T-cell (primary cell): ENCODE measurements at regions not wholly inside any gene's neighbourhood (a gene's known extent, or its start where the extent isn't known, plus 50 kb on each side); places are given as distances from the start of the nearest gene placed in this dataset.
"Not testable (repeated sequence)": the region's sequence is repeated elsewhere in the genome, so short reads cannot be mapped to it uniquely, and the experiment has no call there.

Source experiments
- ATAC-seq, 4 experiments: fragments of 200-7000 bp in 3 of 4; fragments of 150-1000 bp in 1 of 4; cut with Tn5 transposase; replicated peaks in 1 of 4; 1 replicate in 3 of 4; 2 replicates in 1 of 4; pipeline ENCODE4 v1.10.0; 2021; ENCODE audit warnings: moderate library complexity in 3 of 4, mild to moderate bottlenecking in 2 of 4, moderate number of reproducible peaks in 1 of 4
- CTCF ChIA-PET, 2 donors: fragments of 300-600 bp; sonication (Branson Sonifier 250); formaldehyde crosslinking; loops; one replicate each; lab custom pipeline; 2022; ENCODE audit warnings: antibody characterized with exemption in 2 of 2; lab: Charles Lee
- POLR2A ChIA-PET, 2 donors: fragments of 300-600 bp; sonication (Branson Sonifier 250); formaldehyde crosslinking; loops; one replicate each; lab custom pipeline; 2022; ENCODE audit warnings: antibody characterized with exemption in 2 of 2; lab: Charles Lee
- DNase-seq, 35 experiments: peaks; one replicate each; pipeline versions ENCODE4 v3.0.0 to v3.0.0-alpha.2; 2013 to 2023
- H3K27ac ChIP-seq: one replicate; pipeline ENCODE4 v1.5.1; 2013; ENCODE audit warnings: low read length
- H3K27me3 ChIP-seq, 2 experiments: replicated peaks in 1 of 2; 1 replicate in 1 of 2; 2 replicates in 1 of 2; pipeline versions ENCODE4 v1.6.1 to v1.7.0; 2013; ENCODE audit warnings: low read length in 1 of 2, mixed read lengths in 1 of 2; ENCODE audit not compliant: control insufficient read depth in 2 of 2, insufficient read depth in 2 of 2; ENCODE audit errors: extremely low read depth in 1 of 2
- H3K36me3 ChIP-seq, 2 donors: 1 replicate in 1 of 2; 2 replicates in 1 of 2; pipeline versions ENCODE4 v1.6.1 to v1.7.0; 2013; ENCODE audit warnings: low read length in 1 of 2; ENCODE audit not compliant: control insufficient read depth in 2 of 2, insufficient read depth in 1 of 2; ENCODE audit errors: extremely low read depth in 1 of 2
- H3K4me1 ChIP-seq, 2 experiments: 1 replicate in 1 of 2; 2 replicates in 1 of 2; pipeline versions ENCODE4 v1.6.1 to v1.7.0; 2013; ENCODE audit warnings: low read length in 2 of 2, mixed read lengths in 1 of 2; ENCODE audit not compliant: insufficient read depth in 2 of 2, control insufficient read depth in 1 of 2; ENCODE audit errors: extremely low read depth in 1 of 2
- H3K4me3 ChIP-seq, 2 donors: 1 replicate in 1 of 2; 2 replicates in 1 of 2; pipeline versions ENCODE4 v1.5.1 to v1.7.0; 2013; ENCODE audit warnings: mild to moderate bottlenecking in 2 of 2, low read length in 1 of 2, moderate library complexity in 1 of 2; ENCODE audit not compliant: control insufficient read depth in 1 of 2; ENCODE audit errors: extremely low read depth in 1 of 2
- H3K9me3 ChIP-seq: 2 replicates; pipeline ENCODE4 v1.7.0; 2013
- H3K27ac Mint-ChIP-seq, 2 donors: one replicate each; pipeline ENCODE4 v1.8.0; 2020 to 2021; ENCODE audit warnings: mild to moderate bottlenecking in 2 of 2, mixed read lengths in 2 of 2
- H3K27me3 Mint-ChIP-seq, 2 donors: one replicate each; pipeline ENCODE4 v1.8.0; 2021 to 2022; ENCODE audit warnings: mixed read lengths in 2 of 2
- H3K36me3 Mint-ChIP-seq: one replicate; pipeline ENCODE4 v1.8.0; 2021; ENCODE audit warnings: mixed read lengths
- H3K4me1 Mint-ChIP-seq, 3 donors: one replicate each; pipeline ENCODE4 v1.8.0; 2020 to 2022; ENCODE audit warnings: mixed read lengths in 3 of 3, mild to moderate bottlenecking in 1 of 3
- H3K4me3 Mint-ChIP-seq, 3 donors: one replicate each; pipeline ENCODE4 v1.8.0; 2020 to 2022; ENCODE audit warnings: mild to moderate bottlenecking in 3 of 3, mixed read lengths in 3 of 3, moderate library complexity in 3 of 3
- H3K9me3 Mint-ChIP-seq, 3 donors: one replicate each; pipeline ENCODE4 v1.8.0; 2020 to 2022; ENCODE audit warnings: mixed read lengths in 3 of 3
- WGBS: methylation state at CpG from one replicate; pipeline ENCODE4 v1.1.5; 2013; ENCODE audit warnings: missing lambda C conversion rate; ENCODE audit not compliant: insufficient coverage; 5-methylcytosine and 5-hydroxymethylcytosine counted together

DNA sequence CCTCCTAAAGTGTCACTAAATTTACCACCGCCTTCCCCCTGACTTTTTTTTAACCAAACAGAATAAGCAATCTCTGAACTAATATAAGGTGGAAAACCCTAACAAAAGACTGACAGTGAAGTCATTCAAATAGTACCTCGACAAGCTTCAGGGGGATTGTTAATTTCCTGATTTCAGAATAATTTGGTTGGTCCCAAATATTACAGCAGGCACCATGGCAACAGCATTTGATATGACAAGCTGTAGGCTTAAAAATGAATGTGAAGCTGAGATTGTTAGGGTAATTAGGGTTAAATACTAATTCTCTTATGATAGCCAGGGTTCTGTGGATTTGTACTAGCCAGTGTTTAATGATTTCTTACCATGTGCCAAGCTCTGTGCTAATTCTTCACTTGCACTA, 63.5 kb upstream of the GOLGA8B start:
- H3K4me1 Mint-ChIP-seq = no peaks in the 10 kb centered on the region
- 83% methylated on average over 1 of the region's 2 CpGs for WGBS
- Histone ChIP-seq H3K9me3 (no peaks in the 10 kb centered on the region), H3K27me3 (peaks cover 0 to 7% of the 10 kb centered on the region in 2 experiments), H3K4me1 (no peaks in the 10 kb centered on the region), H3K36me3 (no peaks in the 10 kb centered on the region), H3K4me3 (no peak overlapping the region), H3K27ac (no peak overlapping the region)
- H3K4me3 Mint-ChIP-seq = no peak overlapping the region
- no peak for DNase-seq
- peaks cover 0 to 4% (median 3%) of the 10 kb centered on the region in 3 donors for H3K9me3 Mint-ChIP-seq
- no peak overlapping the region for H3K27ac Mint-ChIP-seq
- ChIA-PET POLR2A (no interaction called here), CTCF (no interaction called here)
- ATAC-seq = no peak
- H3K36me3 Mint-ChIP-seq = no peaks in the 10 kb centered on the region
- H3K27me3 Mint-ChIP-seq = peaks cover 11 to 24% of the 10 kb centered on the region in 2 donors

DNA sequence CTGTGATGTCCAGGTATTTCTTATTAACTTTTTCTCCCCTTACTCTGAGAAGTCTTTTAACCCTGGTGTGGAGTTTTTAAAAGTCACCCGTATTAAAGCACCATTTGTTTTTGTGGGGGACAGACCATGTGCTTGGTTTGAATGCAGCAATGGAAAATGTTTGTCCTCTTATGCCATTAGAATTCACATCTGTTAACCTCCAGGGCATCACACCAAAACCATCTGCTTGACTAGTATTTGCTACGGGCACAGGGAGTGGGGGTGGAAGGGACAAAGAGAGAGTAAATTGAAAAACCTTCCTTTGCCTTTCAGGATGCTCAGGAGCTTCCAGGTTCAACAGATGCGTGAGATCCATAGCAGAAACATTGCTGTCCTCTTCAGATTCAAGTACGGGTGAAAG, 61.4 kb upstream of the GOLGA8B start:
- H3K36me3 Mint-ChIP-seq = no peaks in the 10 kb centered on the region
- CTCF ChIA-PET = no interaction called here
- no peak for ATAC-seq

GRCh38 chr15:34644061-34644460, 60.6 kb upstream of the GOLGA8B start:
- no peak overlapping the region for H3K27ac ChIP-seq
- H3K4me3 ChIP-seq = no peak overlapping the region
- Mint-ChIP-seq H3K36me3 (no peaks in the 10 kb centered on the region), H3K4me3 (no peak overlapping the region), H3K27ac (no peak overlapping the region), H3K4me1 (no peaks in the 10 kb centered on the region), H3K9me3 (peaks cover 0 to 4% (median 3%) of the 10 kb centered on the region in 3 donors), H3K27me3 (peaks cover 11 to 24% of the 10 kb centered on the region in 2 donors)
- H3K36me3 ChIP-seq = no peaks in the 10 kb centered on the region
- no peaks in the 10 kb centered on the region for H3K4me1 ChIP-seq
- H3K9me3 ChIP-seq = no peaks in the 10 kb centered on the region
- ChIA-PET POLR2A (no interaction called here), CTCF (no interaction called here)
- WGBS = 83% methylated on average over 1 of the region's 1 CpG
- ATAC-seq (no peak), DNase-seq (no peak)
- H3K27me3 ChIP-seq = peaks cover 0 to 9% of the 10 kb centered on the region in 2 experiments

More for the DNA sequence above, 61.4 kb upstream of the GOLGA8B start:
- POLR2A ChIA-PET = no interaction called here
- peaks cover 0 to 9% of the 10 kb centered on the region in 2 experiments for H3K27me3 ChIP-seq
- no peaks in the 10 kb centered on the region for H3K36me3 ChIP-seq
- H3K27ac ChIP-seq = no peak overlapping the region
- no peak overlapping the region for H3K4me3 ChIP-seq
- Mint-ChIP-seq H3K4me3 (no peak overlapping the region), H3K27me3 (peaks cover 11 to 24% of the 10 kb centered on the region in 2 donors), H3K27ac (no peak overlapping the region), H3K9me3 (peaks cover 0 to 4% (median 3%) of the 10 kb centered on the region in 3 donors), H3K4me1 (no peaks in the 10 kb centered on the region)
- WGBS = 83% methylated on average over 1 of the region's 4 CpGs
- DNase-seq = no peak
- H3K4me1 ChIP-seq = no peaks in the 10 kb centered on the region
- H3K9me3 ChIP-seq = no peaks in the 10 kb centered on the region

- Mint-ChIP-seq H3K27ac (no peak overlapping the region), H3K27me3 (peaks cover 11 to 24% of the 10 kb centered on the region in 2 donors), H3K4me1 (no peaks in the 10 kb centered on the region), H3K36me3 (no peaks in the 10 kb centered on the region), H3K9me3 (peaks cover 0 to 4% (median 3%) of the 10 kb centered on the region in 3 donors), H3K4me3 (no peak overlapping the region)
- no peaks in the 10 kb centered on the region for H3K9me3 ChIP-seq
- no peak for DNase-seq
- H3K4me1 ChIP-seq = no peaks in the 10 kb centered on the region
- peaks cover 0 to 9% of the 10 kb centered on the region in 2 experiments for H3K27me3 ChIP-seq
- no peaks in the 10 kb centered on the region for H3K36me3 ChIP-seq
- WGBS = 83% methylated on average over 2 of the region's 4 CpGs
- CTCF ChIA-PET = no interaction called here
- ATAC-seq = no peak
- no peak overlapping the region for H3K27ac ChIP-seq
- no peak overlapping the region for H3K4me3 ChIP-seq
- POLR2A ChIA-PET = no interaction called here
Measured at GRCh38 chr15:34642247-34642646, 58.8 kb upstream of the GOLGA8B start.

GRCh38 chr15:34640661-34641060, 57.2 kb upstream of the GOLGA8B start:
- Histone ChIP-seq H3K4me1 (no peaks in the 10 kb centered on the region), H3K27ac (no peak overlapping the region), H3K9me3 (no peaks in the 10 kb centered on the region), H3K27me3 (peaks cover 0 to 9% of the 10 kb centered on the region in 2 experiments), H3K36me3 (no peaks in the 10 kb centered on the region), H3K4me3 (no peak overlapping the region)
- DNase-seq = no peak
- no peaks in the 10 kb centered on the region for H3K4me1 Mint-ChIP-seq
- H3K27ac Mint-ChIP-seq = no peak overlapping the region
- CTCF ChIA-PET = no interaction called here
- no peak for ATAC-seq
- no peaks in the 10 kb centered on the region for H3K36me3 Mint-ChIP-seq
- peaks cover 0 to 4% (median 3%) of the 10 kb centered on the region in 3 donors for H3K9me3 Mint-ChIP-seq
- H3K4me3 Mint-ChIP-seq = no peak overlapping the region
- H3K27me3 Mint-ChIP-seq = peaks cover 8 to 24% of the 10 kb centered on the region in 2 donors
- POLR2A ChIA-PET = no interaction called here

DNA sequence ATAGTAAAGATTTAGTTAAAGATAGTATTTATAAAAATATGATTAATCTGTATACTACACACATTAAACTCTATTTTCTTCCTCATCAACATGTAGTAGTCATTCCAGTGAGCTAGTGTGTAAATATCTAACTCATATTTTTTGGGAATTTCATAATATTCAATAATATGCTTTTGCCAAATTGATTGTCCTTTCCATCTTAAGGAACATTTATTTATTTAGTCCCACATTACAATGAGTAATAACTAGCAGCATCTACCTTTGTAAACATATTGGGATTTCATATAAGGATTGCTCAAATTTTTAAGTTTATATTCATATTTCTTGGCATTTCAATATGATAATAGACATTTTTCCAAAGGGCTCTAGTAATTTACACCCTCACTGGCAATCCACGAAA, 53.9 kb upstream of the GOLGA8B start:
- Histone ChIP-seq H3K4me1 (no peaks in the 10 kb centered on the region), H3K27me3 (peaks cover 0 to 5% of the 10 kb centered on the region in 2 experiments), H3K9me3 (no peaks in the 10 kb centered on the region), H3K27ac (no peak overlapping the region), H3K36me3 (no peaks in the 10 kb centered on the region), H3K4me3 (no peak overlapping the region)
- Mint-ChIP-seq H3K27me3 (peaks cover 7 to 10% of the 10 kb centered on the region in 2 donors), H3K4me3 (no peak overlapping the region), H3K9me3 (peaks cover 2 to 3% (median 3%) of the 10 kb centered on the region in 3 donors), H3K36me3 (no peaks in the 10 kb centered on the region), H3K27ac (no peak overlapping the region), H3K4me1 (no peaks in the 10 kb centered on the region)
- WGBS = no CpG with 5 or more reads among the region's 1 CpG
- DNase-seq = no peak
- CTCF ChIA-PET = no interaction called here
- POLR2A ChIA-PET = no interaction called here
- ATAC-seq = no peak

DNA sequence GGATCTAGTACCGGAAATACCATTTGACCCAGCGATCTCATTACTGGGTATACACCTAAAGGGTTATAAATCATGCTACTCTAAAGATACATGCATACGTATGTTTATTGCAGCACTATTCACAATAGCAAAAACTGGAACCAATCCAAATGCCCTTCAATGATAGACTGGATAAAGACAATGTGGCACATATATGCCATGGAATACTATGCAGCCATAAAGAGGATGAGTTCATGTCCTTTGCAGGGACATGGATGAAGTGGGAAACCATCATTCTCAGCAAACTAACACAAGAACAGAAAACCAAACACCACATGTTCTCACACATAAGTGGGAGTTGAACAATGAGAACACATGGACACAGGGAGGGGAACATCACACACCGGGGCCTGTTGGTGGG, 50.2 kb upstream of the GOLGA8B start:
- H3K36me3 Mint-ChIP-seq, POLR2A ChIA-PET, H3K36me3 ChIP-seq, H3K9me3 Mint-ChIP-seq, H3K27ac ChIP-seq, ATAC-seq, CTCF ChIA-PET, H3K4me1 Mint-ChIP-seq, H3K27ac Mint-ChIP-seq, H3K4me3 Mint-ChIP-seq, H3K4me3 ChIP-seq, H3K27me3 ChIP-seq, DNase-seq, H3K9me3 ChIP-seq, H3K4me1 ChIP-seq: not testable (repeated sequence)
- H3K27me3 Mint-ChIP-seq = peaks cover 9 to 16% of the 10 kb centered on the region in 2 donors
- 76% methylated on average over 2 of the region's 4 CpGs for WGBS
